ENCODE measurements at regions not wholly inside any gene's neighbourhood (a gene's known extent, or its start where the extent isn't known, plus 50 kb on each side); places are given as distances from the start of the nearest gene placed in this dataset.
A peak's percentile ranks its signal among the peaks of the same experiment; 100 is the strongest.
"Not testable (repeated sequence)": the region's sequence is repeated elsewhere in the genome, so short reads cannot be mapped to it uniquely, and the experiment has no call there.

DNA sequence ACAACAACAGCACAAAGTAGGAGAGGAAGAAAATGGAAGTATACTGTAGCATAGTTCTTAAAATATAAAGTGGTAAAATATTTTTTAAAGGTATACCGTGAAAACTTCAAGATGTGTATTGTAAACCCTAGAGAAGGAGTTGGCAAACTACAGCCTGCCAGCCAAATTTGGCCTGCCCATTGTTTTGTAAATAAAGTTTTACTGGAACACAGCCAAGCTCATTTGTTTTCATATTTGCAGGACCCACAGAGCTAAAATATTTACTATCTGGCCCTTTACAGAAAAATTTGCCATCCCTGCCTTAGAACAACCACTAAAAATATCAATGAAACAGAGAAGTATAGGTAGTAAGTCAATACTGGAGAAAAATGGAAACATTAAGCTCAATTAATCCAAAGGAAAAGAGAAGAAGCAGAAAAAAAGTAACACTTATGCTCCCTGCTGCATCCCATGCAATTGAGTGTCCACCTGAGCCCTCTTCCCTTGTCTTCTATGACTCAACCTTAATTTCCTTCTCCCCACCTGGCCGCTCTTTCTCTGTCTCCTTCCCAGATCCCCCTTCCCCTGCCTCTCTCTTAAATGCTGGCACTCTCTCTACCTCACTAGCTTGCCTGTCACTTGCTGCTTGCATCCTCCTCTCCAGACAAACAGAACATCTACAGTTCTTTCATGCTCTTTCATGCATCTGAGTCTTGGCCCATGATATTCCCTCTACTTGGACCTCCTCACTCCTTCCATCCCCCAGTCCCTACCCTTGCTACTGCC, 50.6 kb upstream of the FER start:
- Histone ChIP-seq H3K27me3 (replicated peaks; ENCODE audit: control insufficient read depth, insufficient read depth, low read length) (no peaks in the 10 kb centered on the region), H3K9ac (ENCODE audit: low read length) (no peak overlapping the region), H3K4me1 (ENCODE audit: control insufficient read depth, insufficient read depth, low read length) (no peaks in the 10 kb centered on the region)

DNA sequence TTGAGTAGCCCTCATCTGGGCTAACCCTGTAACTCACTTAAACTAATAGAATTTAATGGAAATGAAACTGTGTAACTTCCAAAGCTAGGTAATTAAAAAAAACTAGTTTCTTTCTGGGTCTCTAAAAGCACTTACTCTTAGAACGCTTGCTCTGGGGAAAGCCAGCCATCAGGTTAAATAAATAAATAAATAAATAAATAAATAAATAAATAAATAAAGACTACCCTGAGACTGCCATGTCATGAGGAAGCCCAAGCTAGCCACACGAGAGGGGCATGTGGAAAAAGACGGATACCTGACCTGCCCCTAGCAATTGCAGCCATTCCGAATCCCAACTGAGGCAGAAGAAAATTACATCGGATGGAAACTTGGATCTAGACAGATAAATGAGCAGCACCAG, 51.3 kb upstream of the FER start:
- no peaks in the 10 kb centered on the region for H3K9me3 ChIP-seq (ENCODE audit: control insufficient read depth, low read length)
- H3K4me3 ChIP-seq (ENCODE audit: low read length): no peak overlapping the region
- no peaks in the 10 kb centered on the region for H3K36me3 ChIP-seq (ENCODE audit: control insufficient read depth, insufficient read depth, low read length, severe bottlenecking)
- no peaks in the 10 kb centered on the region for H3K27me3 ChIP-seq (replicated peaks; ENCODE audit: control insufficient read depth, insufficient read depth, low read length)
- no peaks in the 10 kb centered on the region for H3K4me1 ChIP-seq (ENCODE audit: control insufficient read depth, insufficient read depth, low read length)
- no peak for DNase-seq (ENCODE audit: low read depth)
- H3K9ac ChIP-seq (ENCODE audit: low read length): no peak overlapping the region

More for the DNA sequence above, 50.6 kb upstream of the FER start:
- no peaks in the 10 kb centered on the region for H3K9me3 ChIP-seq (ENCODE audit: control insufficient read depth, low read length)
- no peak overlapping the region for H3K4me3 ChIP-seq (ENCODE audit: low read length)
- no peak for DNase-seq (ENCODE audit: low read depth)
- no peaks in the 10 kb centered on the region for H3K36me3 ChIP-seq (ENCODE audit: control insufficient read depth, insufficient read depth, low read length, severe bottlenecking)

- no peaks in the 10 kb centered on the region for H3K27me3 ChIP-seq (replicated peaks; ENCODE audit: control insufficient read depth, insufficient read depth, low read length)
- DNase-seq (ENCODE audit: low read depth): no peak
- no peak overlapping the region for H3K4me3 ChIP-seq (ENCODE audit: low read length)
- H3K9me3 ChIP-seq (ENCODE audit: control insufficient read depth, low read length): no peaks in the 10 kb centered on the region
- no peak overlapping the region for H3K9ac ChIP-seq (ENCODE audit: low read length)
- H3K36me3 ChIP-seq (ENCODE audit: control insufficient read depth, insufficient read depth, low read length, severe bottlenecking): no peaks in the 10 kb centered on the region
- H3K4me1 ChIP-seq (ENCODE audit: control insufficient read depth, insufficient read depth, low read length): no peaks in the 10 kb centered on the region
These were observed 59.2 kb upstream of the FER start for GRCh38 chr5:108688485-108688884.

DNA sequence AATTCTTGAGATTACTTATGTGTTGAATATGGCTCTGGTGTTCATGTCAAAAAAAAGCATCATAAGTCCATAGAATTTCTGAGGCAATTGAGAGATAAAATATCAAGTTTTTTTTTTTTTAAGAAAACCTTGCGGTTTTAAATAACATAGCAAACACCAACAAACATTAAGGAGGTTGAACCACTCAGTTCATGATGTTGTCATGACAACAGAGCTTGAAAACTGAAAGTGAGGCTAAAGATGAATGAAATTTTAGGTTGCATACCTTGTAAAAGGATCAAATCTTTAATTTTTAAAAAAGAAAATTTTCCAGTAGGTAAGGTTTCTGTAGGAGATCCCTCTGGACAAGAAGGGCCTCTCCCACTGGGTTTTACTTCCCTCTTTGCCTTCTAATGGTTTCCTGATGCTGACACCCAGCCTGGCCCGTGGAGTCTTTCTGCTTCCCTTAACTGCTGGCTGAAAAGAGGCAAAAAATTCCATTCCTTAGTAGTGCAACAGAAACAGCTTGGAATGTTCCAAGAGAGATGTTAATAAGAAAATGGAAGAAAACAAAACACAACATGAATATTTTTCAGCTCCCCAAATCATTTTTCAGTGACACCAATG, 60.0 kb upstream of the FER start:
- no peak overlapping the region for H3K9ac ChIP-seq (ENCODE audit: low read length)
- H3K9me3 ChIP-seq (ENCODE audit: control insufficient read depth, low read length): no peaks in the 10 kb centered on the region
- H3K27me3 ChIP-seq (replicated peaks; ENCODE audit: control insufficient read depth, insufficient read depth, low read length): no peaks in the 10 kb centered on the region
- H3K4me1 ChIP-seq (ENCODE audit: control insufficient read depth, insufficient read depth, low read length): no peaks in the 10 kb centered on the region
- H3K36me3 ChIP-seq (ENCODE audit: control insufficient read depth, insufficient read depth, low read length, severe bottlenecking): no peaks in the 10 kb centered on the region
- peak; percentile 61 for DNase-seq (ENCODE audit: low read depth)
- peak overlapping the region; percentile 14 for H3K4me3 ChIP-seq (ENCODE audit: low read length)

DNA sequence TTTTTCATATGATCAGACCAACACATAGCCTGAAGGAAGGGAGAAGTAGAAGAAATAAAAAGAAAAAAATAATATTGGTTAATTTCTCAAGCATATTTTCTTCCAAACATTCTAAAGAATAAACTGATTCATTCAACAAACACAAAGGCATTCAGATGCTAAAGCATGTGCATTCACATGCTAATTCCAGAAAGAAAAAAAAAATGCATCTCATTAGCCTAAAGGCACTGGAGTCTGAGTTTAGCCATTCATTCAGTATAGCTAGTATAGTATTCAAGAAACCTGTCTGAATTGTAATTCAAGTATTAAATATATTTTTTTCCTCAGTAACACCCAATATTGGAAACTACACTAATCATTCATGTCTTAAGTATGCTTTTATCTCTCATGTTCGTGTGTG, 61.0 kb upstream of the FER start:
- Histone ChIP-seq H3K9ac (ENCODE audit: low read length) (no peak overlapping the region), H3K4me3 (ENCODE audit: low read length) (no peak overlapping the region), H3K27me3 (replicated peaks; ENCODE audit: control insufficient read depth, insufficient read depth, low read length) (no peaks in the 10 kb centered on the region), H3K36me3 (ENCODE audit: control insufficient read depth, insufficient read depth, low read length, severe bottlenecking) (no peaks in the 10 kb centered on the region), H3K4me1 (ENCODE audit: control insufficient read depth, insufficient read depth, low read length) (no peaks in the 10 kb centered on the region), H3K9me3 (ENCODE audit: control insufficient read depth, low read length) (no peaks in the 10 kb centered on the region)
- DNase-seq (ENCODE audit: low read depth): no peak

DNA sequence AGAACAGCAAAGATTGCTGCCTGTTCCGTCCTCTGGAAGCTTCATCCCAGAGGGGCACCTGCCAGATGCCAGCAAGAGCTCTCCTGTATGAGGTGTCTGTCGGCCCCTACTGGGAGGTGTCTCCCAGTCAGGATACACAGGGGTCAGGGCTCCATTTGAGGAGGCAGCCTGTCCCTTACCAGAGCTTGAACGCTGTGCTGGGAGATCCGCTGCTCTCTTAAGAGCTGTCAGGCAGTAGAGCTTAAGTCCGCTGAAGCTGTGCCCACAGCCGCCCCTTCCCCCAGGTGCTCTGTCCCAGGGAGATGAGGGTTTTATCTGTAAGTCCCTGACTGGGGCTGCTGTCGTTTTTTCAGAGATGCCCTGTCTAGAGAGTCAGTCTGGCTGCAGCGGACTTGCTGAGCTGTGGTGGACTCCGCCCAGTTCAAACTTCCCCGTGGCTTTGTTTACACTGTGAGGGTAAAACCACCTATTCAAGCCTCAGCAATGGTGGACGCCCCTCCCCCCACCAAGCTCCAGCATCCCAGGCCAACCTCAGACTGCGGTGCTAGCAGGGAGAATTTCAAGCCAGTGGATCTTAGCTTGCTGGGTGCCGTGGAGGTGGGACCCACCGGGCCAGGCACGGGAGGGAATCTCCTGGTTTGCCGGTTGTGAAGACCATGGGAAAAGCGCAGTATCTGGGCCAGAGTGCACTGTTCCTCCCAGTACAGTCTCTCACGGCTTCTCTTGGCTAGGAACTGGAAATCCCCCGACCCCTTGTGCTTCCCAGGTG, 62.1 kb upstream of the FER start:
- peak; percentile 10 for DNase-seq (ENCODE audit: low read depth)
- H3K36me3 ChIP-seq (ENCODE audit: control insufficient read depth, insufficient read depth, low read length, severe bottlenecking); H3K4me3 ChIP-seq (ENCODE audit: low read length); H3K27me3 ChIP-seq (replicated peaks; ENCODE audit: control insufficient read depth, insufficient read depth, low read length); H3K4me1 ChIP-seq (ENCODE audit: control insufficient read depth, insufficient read depth, low read length); H3K9ac ChIP-seq (ENCODE audit: low read length); H3K9me3 ChIP-seq (ENCODE audit: control insufficient read depth, low read length): not testable (repeated sequence)

DNA sequence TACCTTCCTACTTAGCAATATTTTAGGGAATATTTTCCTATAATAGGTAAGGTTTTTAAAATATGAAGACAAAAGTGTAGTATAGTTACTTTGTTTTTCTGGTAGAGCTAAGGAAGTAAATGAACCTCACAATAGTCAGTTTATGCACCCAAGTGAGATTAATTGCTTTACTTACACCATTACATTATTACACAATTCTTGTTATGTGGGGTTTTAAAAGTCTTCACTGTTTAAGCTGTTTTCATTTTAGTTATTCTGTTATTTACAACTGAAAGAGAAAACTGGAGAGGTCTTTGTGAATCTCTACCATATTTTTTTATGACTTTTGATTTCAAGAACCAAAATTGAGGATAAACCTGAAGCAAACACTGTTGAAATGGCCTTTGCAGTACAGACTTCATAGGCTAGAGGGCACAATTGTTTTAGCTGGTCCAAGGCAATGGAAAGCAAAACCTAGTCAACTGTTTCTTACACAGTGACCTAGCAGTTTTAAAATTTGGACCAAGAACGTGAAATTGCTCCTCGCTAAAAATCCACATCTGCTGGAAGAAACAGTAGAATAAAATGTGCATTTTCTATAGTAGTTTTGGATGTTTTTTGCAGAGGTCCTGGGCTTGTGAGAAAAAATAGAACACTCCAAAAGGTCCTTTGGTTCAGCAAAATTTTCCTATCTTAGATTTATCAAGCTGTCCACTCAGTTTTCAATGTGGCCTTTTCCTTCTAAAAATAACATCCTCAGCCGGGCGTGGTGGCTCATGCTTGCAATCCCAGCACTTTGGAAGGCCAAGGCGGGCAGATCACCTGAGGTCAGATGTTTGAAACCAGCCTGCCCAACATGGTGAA, 66.4 kb upstream of the FER start:
- no peaks in the 10 kb centered on the region for H3K4me1 ChIP-seq (ENCODE audit: control insufficient read depth, insufficient read depth, low read length)
- H3K36me3 ChIP-seq (ENCODE audit: control insufficient read depth, insufficient read depth, low read length, severe bottlenecking): no peaks in the 10 kb centered on the region
- no peaks in the 10 kb centered on the region for H3K9me3 ChIP-seq (ENCODE audit: control insufficient read depth, low read length)
- H3K27me3 ChIP-seq (replicated peaks; ENCODE audit: control insufficient read depth, insufficient read depth, low read length): no peaks in the 10 kb centered on the region
- peak overlapping the region; percentile 64 for H3K4me3 ChIP-seq (ENCODE audit: low read length)
- peak overlapping the region; percentile 66 for H3K9ac ChIP-seq (ENCODE audit: low read length)
- peak; percentile 89 for DNase-seq (ENCODE audit: low read depth)

- no peaks in the 10 kb centered on the region for H3K9me3 ChIP-seq (ENCODE audit: control insufficient read depth, low read length)
- DNase-seq (ENCODE audit: low read depth): no peak
- no peaks in the 10 kb centered on the region for H3K27me3 ChIP-seq (replicated peaks; ENCODE audit: control insufficient read depth, insufficient read depth, low read length)
- no peaks in the 10 kb centered on the region for H3K36me3 ChIP-seq (ENCODE audit: control insufficient read depth, insufficient read depth, low read length, severe bottlenecking)
- no peak overlapping the region for H3K9ac ChIP-seq (ENCODE audit: low read length)
- no peak overlapping the region for H3K4me3 ChIP-seq (ENCODE audit: low read length)
- no peaks in the 10 kb centered on the region for H3K4me1 ChIP-seq (ENCODE audit: control insufficient read depth, insufficient read depth, low read length)
These were observed 69.6 kb upstream of the FER start for GRCh38 chr5:108678091-108678490.

DNA sequence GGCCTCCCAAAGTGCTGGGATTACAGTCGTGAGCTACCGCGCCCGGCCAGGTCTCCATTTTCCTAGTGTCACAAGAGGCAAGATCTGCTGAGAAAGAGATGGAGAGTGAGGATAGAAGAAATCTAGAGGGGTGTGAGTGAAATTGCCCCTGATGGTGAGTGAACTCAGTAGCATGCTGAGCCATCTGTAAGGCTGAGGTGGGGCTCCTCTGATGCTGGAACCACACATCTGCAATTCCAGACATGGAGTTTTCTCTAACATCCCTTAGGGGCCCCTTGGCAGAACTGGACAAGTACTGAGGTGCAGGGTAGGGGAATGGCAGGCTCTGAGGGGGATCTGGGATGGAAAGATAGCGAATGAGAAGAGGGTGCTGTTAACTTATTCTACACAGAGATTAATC, 72.0 kb upstream of the FER start:
- no peaks in the 10 kb centered on the region for H3K36me3 ChIP-seq (ENCODE audit: control insufficient read depth, insufficient read depth, low read length, severe bottlenecking)
- H3K4me3 ChIP-seq (ENCODE audit: low read length): no peak overlapping the region
- peaks cover 6% of the 10 kb centered on the region for H3K27me3 ChIP-seq (replicated peaks; ENCODE audit: control insufficient read depth, insufficient read depth, low read length)
- DNase-seq (ENCODE audit: low read depth): no peak
- H3K9me3 ChIP-seq (ENCODE audit: control insufficient read depth, low read length): no peaks in the 10 kb centered on the region
- no peaks in the 10 kb centered on the region for H3K4me1 ChIP-seq (ENCODE audit: control insufficient read depth, insufficient read depth, low read length)
- no peak overlapping the region for H3K9ac ChIP-seq (ENCODE audit: low read length)

DNA sequence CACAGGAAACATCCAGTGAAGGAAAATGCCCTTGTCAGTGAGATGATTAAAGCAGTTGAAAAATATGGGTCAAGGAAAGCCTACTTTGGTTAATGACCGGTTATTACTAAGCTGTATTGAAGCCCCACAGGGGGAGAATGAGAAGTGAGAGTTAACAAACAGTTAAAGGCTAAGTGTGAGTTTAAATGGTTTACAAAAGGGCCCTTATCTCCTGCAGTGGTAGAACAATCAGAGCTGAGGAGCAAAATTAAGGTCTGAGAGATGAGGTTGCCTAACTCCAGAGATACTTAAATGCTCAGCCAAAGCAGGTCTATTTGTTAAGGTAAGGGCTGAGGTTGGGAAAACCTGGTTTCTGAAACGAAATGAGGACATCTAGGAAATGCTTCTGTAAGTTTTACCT, 75.1 kb upstream of the FER start:
- no peak overlapping the region for H3K9ac ChIP-seq (ENCODE audit: low read length)
- no peaks in the 10 kb centered on the region for H3K36me3 ChIP-seq (ENCODE audit: control insufficient read depth, insufficient read depth, low read length, severe bottlenecking)
- H3K4me1 ChIP-seq (ENCODE audit: control insufficient read depth, insufficient read depth, low read length): no peaks in the 10 kb centered on the region
- H3K4me3 ChIP-seq (ENCODE audit: low read length): no peak overlapping the region
- peaks cover 8% of the 10 kb centered on the region for H3K27me3 ChIP-seq (replicated peaks; ENCODE audit: control insufficient read depth, insufficient read depth, low read length)
- H3K9me3 ChIP-seq (ENCODE audit: control insufficient read depth, low read length): no peaks in the 10 kb centered on the region
- no peak for DNase-seq (ENCODE audit: low read depth)
